GM12872 (cell line): ENCODE measurements at regions not wholly inside any gene's neighbourhood (a gene's known extent, or its start where the extent isn't known, plus 50 kb on each side); places are given as distances from the start of the nearest gene placed in this dataset.

ENCODE experiments used
- CTCF ChIP-seq: IDR thresholded peaks from 3 replicates; pipeline ENCODE4 v1.5.1; 2011; ENCODE audit warnings: low read depth, mild to moderate bottlenecking, low read length, moderate library complexity; ENCODE audit not compliant: insufficient read depth

- TF ChIP-seq CTCF: no peak
Measured at GRCh38 chr9:135243201-135244190, 156.0 kb downstream of the OLFM1 start.

DNA sequence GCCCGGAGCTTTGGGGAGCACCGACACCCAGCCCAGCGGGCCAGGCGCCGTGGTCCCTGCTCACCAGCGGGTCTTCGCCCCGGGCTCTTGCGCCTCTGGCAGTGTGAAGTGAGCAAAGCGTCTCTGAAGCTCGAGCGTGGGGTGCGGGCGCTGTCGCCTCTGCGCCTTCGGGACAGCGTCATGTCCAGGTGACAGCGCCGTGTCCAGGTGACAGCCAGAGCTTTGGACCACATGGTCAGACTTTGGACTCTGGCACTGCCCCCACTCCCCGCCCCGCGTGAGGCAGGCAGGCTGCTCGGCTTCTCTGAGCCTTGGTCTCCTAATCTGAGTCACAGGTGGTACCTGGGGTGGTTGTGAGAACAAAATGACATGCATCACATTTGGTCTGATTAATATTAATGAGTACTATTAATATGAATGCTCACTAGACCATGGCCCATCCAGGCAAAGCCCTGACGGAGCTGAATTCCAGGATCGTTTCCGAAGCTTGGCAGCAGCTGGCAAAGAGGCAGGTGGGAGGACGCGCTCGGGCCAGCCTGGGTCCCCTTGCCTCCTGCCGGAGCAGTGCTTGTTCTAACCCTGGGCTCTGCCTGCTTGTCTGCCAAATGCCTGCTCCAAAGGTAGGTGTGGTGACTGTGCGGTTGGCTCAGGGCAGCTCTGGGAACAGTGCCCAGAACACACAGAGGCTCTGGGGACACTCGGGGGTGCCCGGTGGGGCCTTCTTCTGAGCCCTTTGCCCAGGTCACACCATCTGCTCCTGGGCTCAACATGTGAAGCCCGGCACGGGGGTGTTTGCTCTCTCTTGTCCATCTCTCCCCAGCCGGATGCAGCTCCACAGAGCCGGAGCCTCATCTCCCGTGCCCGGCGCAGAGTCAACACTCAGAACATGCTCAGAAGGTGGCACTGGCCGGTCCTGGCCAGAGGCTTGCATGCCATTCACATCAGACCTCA is 157.1 kb downstream of the OLFM1 start:
- TF ChIP-seq CTCF: no peak

- no peak for TF ChIP-seq CTCF
Measured at GRCh38 chr9:135245482-135246247, 158.2 kb downstream of the OLFM1 start.

DNA sequence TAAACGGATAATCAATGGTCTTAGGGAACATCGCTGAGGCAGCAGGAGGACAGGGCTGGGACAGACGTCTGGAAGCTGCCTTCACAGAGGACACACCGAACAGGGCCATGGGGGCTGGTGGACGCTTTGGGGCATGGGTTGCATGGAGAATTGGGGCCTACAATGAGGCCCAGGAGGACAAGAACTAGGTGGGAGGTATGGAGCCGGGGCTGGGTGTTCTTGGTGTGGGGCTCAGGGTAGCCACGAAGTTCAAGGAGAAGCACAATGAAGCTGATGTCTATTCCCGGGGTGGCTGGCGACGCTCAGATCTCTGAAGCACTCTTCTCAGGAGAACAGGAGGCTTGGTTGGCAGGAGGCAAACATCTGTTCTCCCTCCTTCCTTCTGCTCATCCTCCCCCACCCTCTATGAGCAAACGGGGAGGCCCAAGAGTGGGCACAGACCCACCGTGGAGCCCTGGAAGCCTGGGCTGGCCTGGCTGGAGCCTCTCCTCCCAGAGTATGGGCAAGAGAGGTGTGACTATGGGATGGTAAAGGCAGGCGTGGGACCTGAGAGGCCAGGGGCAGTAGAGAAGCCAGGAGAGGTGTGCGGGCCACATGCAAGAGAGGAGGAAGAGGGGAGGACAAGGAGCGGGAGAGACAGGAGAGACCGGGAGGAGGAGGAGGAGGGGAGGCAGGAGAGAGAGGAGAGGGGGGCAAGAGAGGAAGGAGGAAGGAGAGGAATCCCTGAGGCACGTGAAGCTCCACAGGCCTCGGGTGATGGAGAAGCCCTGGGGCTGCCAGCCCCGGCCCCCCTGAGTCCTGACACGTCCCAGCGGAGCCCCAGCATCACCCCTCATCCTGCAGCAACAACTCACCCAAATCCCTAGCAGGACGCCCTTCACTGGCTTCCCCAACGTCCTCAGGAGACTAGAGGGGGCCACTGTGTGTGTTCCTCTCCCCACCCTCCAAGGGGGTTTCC is 159.1 kb downstream of the OLFM1 start:
- TF ChIP-seq CTCF: no peak

- no peak for TF ChIP-seq CTCF
Measured at GRCh38 chr9:135247227-135247930, 159.9 kb downstream of the OLFM1 start.

GRCh38 chr9:135248111-135248510 is 160.6 kb downstream of the OLFM1 start:
- TF ChIP-seq CTCF: no peak
